Osteoblast (primary cell): ENCODE measurements at regions not wholly inside any gene's neighbourhood (a gene's known extent, or its start where the extent isn't known, plus 50 kb on each side); places are given as distances from the start of the nearest gene placed in this dataset.
"Not testable (repeated sequence)": the region's sequence is repeated elsewhere in the genome, so short reads cannot be mapped to it uniquely, and the experiment has no call there.

Experiments used
- DNase-seq: peaks from one replicate; pipeline ENCODE4 v3.0.0; 2011; ENCODE audit warnings: low spot score, mixed read lengths; ENCODE audit not compliant: insufficient read length; ENCODE audit errors: missing footprints
- H2AFZ ChIP-seq: 2 replicates; pipeline ENCODE4 v1.6.0; 2011; ENCODE audit warnings: mild to moderate bottlenecking, low read length
- H3K27ac ChIP-seq: 2 replicates; pipeline ENCODE4 v1.5.1; 2011; ENCODE audit warnings: mild to moderate bottlenecking, low read depth, low read length, moderate library complexity
- H3K27me3 ChIP-seq: 2 replicates; pipeline ENCODE4 v1.6.0; 2012; ENCODE audit warnings: mild to moderate bottlenecking, control low read depth, inconsistent platforms, low read length, moderate library complexity; ENCODE audit not compliant: insufficient read depth
- H3K36me3 ChIP-seq: 2 replicates; pipeline ENCODE4 v1.5.1; 2011; ENCODE audit warnings: mild to moderate bottlenecking, low read length, control low read depth, moderate library complexity; ENCODE audit not compliant: insufficient read depth
- H3K4me1 ChIP-seq: 2 replicates; pipeline ENCODE4 v1.5.1; 2011; ENCODE audit warnings: mild to moderate bottlenecking, low read length, control low read depth, moderate library complexity; ENCODE audit not compliant: insufficient read depth
- H3K4me2 ChIP-seq: 2 replicates; pipeline ENCODE4 v1.6.0; 2011; ENCODE audit warnings: mild to moderate bottlenecking, low read length; ENCODE audit not compliant: insufficient read depth
- H3K4me3 ChIP-seq: fragments of 200-600 bp; sonication (generic); 3 replicates; pipeline ENCODE4 v1.5.1; 2012; ENCODE audit warnings: mild to moderate bottlenecking, low read length, inconsistent platforms; ENCODE audit not compliant: insufficient read depth
- H3K79me2 ChIP-seq: 2 replicates; pipeline ENCODE4 v1.6.0; 2012; ENCODE audit warnings: mild to moderate bottlenecking, low read length, control low read depth, inconsistent platforms; ENCODE audit not compliant: insufficient read depth
- H3K9me3 ChIP-seq: 2 replicates; pipeline ENCODE4 v1.5.1; 2011; ENCODE audit warnings: low read depth, low read length, control low read depth
- H4K20me1 ChIP-seq: 2 replicates; pipeline ENCODE4 v1.6.0; 2012; ENCODE audit warnings: mild to moderate bottlenecking, low read length, control low read depth; ENCODE audit not compliant: insufficient read depth
- CTCF ChIP-seq: IDR thresholded peaks from 2 replicates; pipeline ENCODE4 v1.5.1; 2011; ENCODE audit warnings: mild to moderate bottlenecking, low read depth, low read length, moderate library complexity; ENCODE audit errors: extremely low read depth

GRCh38 chr5:106639488-106639887 lies 1031.2 kb downstream of the EFNA5 start:
- H3K36me3 ChIP-seq: no peaks in the 10 kb centered on the region
- H3K9me3 ChIP-seq: no peaks in the 10 kb centered on the region
- no peak overlapping the region for H3K4me2 ChIP-seq
- no peaks in the 10 kb centered on the region for H3K27me3 ChIP-seq
- H3K4me3 ChIP-seq: no peak overlapping the region
- no peaks in the 10 kb centered on the region for H3K4me1 ChIP-seq
- H3K79me2 ChIP-seq: no peaks in the 10 kb centered on the region
- peak; percentile 20 for TF ChIP-seq CTCF
- no peaks in the 10 kb centered on the region for H4K20me1 ChIP-seq
- no peak overlapping the region for H2AFZ ChIP-seq
- H3K27ac ChIP-seq: no peak overlapping the region
- DNase-seq: no peak

- H3K36me3 ChIP-seq: no peaks in the 10 kb centered on the region
- no peaks in the 10 kb centered on the region for H3K4me1 ChIP-seq
- no peaks in the 10 kb centered on the region for H3K79me2 ChIP-seq
- H3K9me3 ChIP-seq: no peaks in the 10 kb centered on the region
- H4K20me1 ChIP-seq: no peaks in the 10 kb centered on the region
- no peak overlapping the region for H3K4me2 ChIP-seq
- no peak overlapping the region for H2AFZ ChIP-seq
- H3K27ac ChIP-seq: no peak overlapping the region
- H3K4me3 ChIP-seq: no peak overlapping the region
- TF ChIP-seq CTCF: no peak
- DNase-seq: no peak
- no peaks in the 10 kb centered on the region for H3K27me3 ChIP-seq
Observed at GRCh38 chr5:106637275-106637674, 1033.5 kb downstream of the EFNA5 start.

GRCh38 chr5:106634375-106634774 lies 1036.4 kb downstream of the EFNA5 start:
- no peaks in the 10 kb centered on the region for H4K20me1 ChIP-seq
- no peak for DNase-seq

GRCh38 chr5:106633825-106634224 lies 1036.9 kb downstream of the EFNA5 start:
- Histone ChIP-seq H3K27ac (no peak overlapping the region), H4K20me1 (no peaks in the 10 kb centered on the region), H3K4me1 (no peaks in the 10 kb centered on the region), H3K79me2 (no peaks in the 10 kb centered on the region), H2AFZ (peak overlapping the region; percentile 10), H3K27me3 (no peaks in the 10 kb centered on the region), H3K4me2 (no peak overlapping the region), H3K36me3 (no peaks in the 10 kb centered on the region), H3K4me3 (no peak overlapping the region), H3K9me3 (no peaks in the 10 kb centered on the region)
- DNase-seq: no peak
- TF ChIP-seq CTCF: no peak

More at GRCh38 chr5:106634375-106634774, 1036.4 kb downstream of the EFNA5 start:
- no peak overlapping the region for H3K27ac ChIP-seq
- H2AFZ ChIP-seq: peak overlapping the region; percentile 10
- no peak overlapping the region for H3K4me3 ChIP-seq
- H3K27me3 ChIP-seq: no peaks in the 10 kb centered on the region
- no peak for TF ChIP-seq CTCF
- no peaks in the 10 kb centered on the region for H3K36me3 ChIP-seq
- H3K9me3 ChIP-seq: no peaks in the 10 kb centered on the region
- peak overlapping the region; percentile 34 for H3K4me2 ChIP-seq
- H3K4me1 ChIP-seq: no peaks in the 10 kb centered on the region
- no peaks in the 10 kb centered on the region for H3K79me2 ChIP-seq

GRCh38 chr5:106628456-106628855 lies 1042.3 kb downstream of the EFNA5 start:
- H3K27ac ChIP-seq, H3K4me3 ChIP-seq, H3K9me3 ChIP-seq, H3K79me2 ChIP-seq, H3K4me1 ChIP-seq, H3K4me2 ChIP-seq, H3K36me3 ChIP-seq, DNase-seq, H3K27me3 ChIP-seq, H2AFZ ChIP-seq, H4K20me1 ChIP-seq: not testable (repeated sequence)
